GM03348 (cell line): ENCODE measurements at regions not wholly inside any gene's neighbourhood (a gene's known extent, or its start where the extent isn't known, plus 50 kb on each side); places are given as distances from the start of the nearest gene placed in this dataset.
"Not testable (repeated sequence)": the region's sequence is repeated elsewhere in the genome, so short reads cannot be mapped to it uniquely, and the experiment has no call there.

Source experiments
- DNase-seq: peaks from one replicate; pipeline ENCODE4 v3.0.0; 2012; ENCODE audit warnings: low spot score

DNA sequence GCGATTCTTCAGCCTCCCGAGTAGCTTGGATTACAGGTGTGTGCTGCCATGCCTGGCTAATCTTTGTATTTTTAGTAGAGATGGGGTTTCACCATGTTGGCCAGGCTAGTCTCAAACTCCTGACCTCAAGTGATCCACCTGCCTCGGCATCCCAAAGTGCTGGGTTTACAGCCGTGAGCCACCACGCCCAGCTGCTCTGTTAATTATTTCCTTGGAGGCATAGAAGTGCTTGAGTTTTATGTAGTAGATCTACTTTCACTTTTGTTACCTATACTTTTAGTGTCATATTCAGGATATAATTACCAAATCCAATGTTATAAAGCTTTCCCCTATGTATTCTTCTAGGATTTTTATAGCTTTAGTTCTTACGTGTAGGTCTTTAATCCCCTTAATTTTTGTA lies 1093.0 kb downstream of the GATA3 start:
- no peak for DNase-seq

- no peak for DNase-seq
These were observed 1094.6 kb downstream of the GATA3 start for GRCh38 chr10:9149134-9149533.

DNA sequence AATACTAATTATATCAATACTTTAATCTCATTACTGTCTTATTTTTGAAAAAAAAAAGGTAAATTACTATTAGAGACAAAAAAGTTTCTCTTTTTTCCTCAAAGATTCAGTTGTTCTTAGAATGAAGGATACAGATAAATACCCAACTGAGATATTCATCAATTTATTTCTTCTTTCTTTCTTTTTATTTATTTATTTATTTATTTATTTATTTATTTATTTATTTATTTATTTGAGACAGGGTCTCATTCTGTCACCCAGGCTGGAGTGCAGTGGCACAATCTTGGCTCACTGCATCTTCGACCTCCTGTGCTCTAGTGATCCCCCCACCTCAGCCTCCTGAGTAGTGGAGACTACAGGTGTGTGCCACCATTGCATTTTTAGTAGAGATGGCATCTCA lies 1098.6 kb downstream of the GATA3 start:
- DNase-seq = not testable (repeated sequence)

DNA sequence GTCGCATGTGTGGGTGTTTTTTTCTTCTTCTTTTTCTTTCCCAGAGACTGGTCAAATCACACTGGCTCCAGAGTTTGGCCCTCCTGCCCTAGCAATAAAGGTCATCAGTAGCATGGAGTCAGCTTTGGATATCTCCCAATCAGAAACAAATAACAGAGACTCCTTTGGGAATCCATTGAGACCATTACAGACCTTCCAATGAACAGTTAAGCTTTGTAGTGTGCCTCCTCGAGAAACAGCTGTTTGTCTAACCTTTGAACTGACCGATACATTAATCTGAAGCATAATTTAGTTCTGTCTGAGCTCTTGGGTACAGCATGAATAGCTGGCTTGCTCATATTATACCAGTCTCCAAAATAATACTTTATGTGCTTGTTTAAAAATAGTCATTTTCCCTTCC lies 1103.2 kb downstream of the GATA3 start:
- DNase-seq = no peak

- no peak for DNase-seq
These were observed 1104.2 kb downstream of the GATA3 start for GRCh38 chr10:9158675-9159074.

GRCh38 chr10:9160275-9160674 lies 1105.8 kb downstream of the GATA3 start:
- DNase-seq = no peak

DNA sequence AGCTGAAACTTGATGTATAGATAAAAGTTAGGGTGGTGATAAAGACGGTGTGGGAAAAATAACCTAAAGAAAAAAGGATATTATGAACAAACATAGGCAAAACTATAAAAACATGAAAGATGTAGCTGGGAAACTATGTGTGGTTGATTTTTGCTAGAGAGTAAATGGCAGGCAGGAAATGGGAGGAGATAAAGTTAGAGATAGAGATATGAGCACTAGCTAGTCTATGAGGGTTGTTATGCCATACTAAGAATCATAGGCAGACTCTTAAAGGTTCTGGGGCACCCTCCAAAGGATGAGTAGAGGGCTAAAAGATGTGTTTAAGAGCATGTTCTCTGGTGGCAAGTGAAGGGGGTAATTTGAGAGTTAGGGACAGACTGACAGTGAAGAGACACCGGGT lies 1109.2 kb downstream of the GATA3 start:
- no peak for DNase-seq

DNA sequence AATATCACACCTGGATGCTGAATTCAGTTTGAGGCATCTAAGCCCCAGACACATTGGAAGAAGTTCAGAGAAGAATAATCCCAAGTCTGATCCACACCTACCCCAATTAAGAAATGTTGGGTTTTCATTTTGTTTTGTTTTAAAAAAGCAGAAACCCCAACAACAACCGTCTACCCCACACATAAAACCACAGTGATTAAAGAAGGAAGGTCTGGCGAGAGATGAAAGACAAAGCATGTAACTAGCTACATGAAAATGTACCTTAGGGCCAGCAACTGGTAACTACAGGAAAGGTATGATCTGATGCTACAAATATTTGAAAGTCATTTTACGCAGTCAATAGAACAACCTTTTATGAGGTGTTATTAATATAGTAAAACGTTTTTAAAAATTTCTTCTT lies 1112.3 kb downstream of the GATA3 start:
- no peak for DNase-seq

DNA sequence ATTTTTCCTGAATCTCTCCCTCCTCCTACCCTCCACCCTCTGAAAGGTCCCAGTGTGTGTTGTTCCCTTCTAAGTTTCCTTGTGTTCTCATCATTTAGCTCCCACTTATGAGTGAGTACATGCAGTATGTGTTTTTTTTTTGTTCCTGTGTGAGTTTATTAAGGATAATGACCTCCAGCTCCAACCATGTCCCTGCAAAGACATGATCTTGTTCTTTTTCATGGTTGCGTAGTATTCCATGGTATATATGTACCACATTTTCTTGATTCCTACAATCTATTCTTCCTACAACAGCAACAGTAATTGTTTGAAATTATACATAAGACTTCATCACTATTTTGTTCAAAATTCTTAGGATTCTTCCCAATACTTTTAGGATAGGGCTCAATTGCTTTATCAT lies 1117.8 kb downstream of the GATA3 start:
- DNase-seq = no peak

- no peak for DNase-seq
These were observed 1120.7 kb downstream of the GATA3 start for GRCh38 chr10:9175200-9175599.

DNA sequence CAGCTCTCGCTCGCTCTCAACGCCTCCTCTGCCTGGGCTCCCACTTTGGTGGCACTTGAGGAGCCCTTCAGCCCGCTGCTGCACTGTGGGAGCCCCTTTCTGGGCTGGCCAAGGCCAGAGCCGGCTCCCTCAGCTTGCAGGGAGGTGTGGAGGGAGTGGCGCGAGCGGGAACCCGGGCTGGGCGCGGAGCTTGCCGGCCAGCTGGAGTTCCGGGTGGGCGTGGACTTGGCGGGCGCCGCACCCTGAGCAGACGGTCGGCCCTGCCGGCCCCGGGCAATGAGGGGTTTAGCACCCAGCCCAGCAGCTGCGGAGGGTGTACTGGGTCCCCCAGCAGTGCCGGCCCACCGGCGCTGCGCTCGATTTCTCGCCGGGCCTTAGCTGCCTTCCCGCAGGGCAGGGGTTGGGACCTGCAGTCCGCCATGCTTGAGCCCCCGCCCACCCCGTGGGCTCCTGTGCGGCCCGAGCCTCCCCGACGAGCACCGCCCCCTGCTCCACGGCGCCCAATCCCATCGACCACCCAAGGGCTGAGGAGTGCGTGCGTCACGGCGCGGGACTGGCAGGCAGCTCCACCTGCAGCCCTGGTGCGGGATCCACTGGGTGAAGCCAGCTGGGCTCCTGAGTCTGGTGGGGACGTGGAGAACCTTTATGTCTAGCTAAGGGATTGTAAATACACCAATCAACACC lies 1128.9 kb downstream of the GATA3 start:
- DNase-seq = not testable (repeated sequence)

GRCh38 chr10:9188022-9188810 lies 1133.7 kb downstream of the GATA3 start:
- no peak for DNase-seq

- no peak for DNase-seq
These were observed 1135.0 kb downstream of the GATA3 start for GRCh38 chr10:9189448-9189847.

DNA sequence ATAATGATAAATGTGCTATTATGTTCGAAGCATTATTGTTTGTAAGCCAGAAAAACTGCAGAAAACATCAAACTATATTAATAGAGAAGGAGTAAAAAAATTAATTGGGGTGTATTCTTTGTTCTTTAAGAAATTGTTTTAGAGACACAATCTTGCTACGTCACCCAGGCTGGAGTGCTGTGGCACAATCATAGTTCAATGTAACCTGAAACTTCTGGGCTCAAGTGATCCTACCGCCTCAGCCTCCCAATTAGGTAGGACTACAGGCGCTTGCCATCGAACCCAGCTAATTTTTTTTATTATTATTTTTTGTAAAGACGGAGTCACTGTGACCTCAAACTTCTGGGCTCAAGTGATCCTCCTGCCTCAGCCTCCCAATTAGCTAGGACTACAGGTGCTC lies 1138.6 kb downstream of the GATA3 start:
- DNase-seq = no peak

- no peak for DNase-seq
These were observed 1140.9 kb downstream of the GATA3 start for GRCh38 chr10:9195385-9195784.

- DNase-seq = peak; percentile 60
These were observed 1144.1 kb downstream of the GATA3 start for GRCh38 chr10:9198611-9199010.

DNA sequence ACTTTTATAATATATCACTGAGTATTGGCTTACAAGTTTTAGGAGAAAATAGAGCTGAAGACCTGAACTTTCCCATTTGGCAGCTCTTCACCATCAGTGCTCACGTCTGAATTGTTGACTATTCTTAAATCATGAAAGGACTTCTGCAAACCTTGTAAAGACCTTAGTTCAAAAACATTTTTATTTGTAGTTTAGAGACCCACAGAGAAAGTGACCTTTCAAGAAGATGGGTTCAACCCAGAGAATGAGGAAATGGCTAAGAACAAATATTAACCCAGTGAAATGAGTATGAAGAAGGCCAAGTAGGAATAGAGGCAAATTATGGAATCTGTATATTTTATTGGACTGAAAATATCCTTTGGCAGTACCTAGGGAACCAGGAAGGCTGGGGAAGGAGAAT lies 1151.1 kb downstream of the GATA3 start:
- DNase-seq = no peak

GRCh38 chr10:9209105-9209798 lies 1154.8 kb downstream of the GATA3 start:
- DNase-seq = peak; percentile 59

DNA sequence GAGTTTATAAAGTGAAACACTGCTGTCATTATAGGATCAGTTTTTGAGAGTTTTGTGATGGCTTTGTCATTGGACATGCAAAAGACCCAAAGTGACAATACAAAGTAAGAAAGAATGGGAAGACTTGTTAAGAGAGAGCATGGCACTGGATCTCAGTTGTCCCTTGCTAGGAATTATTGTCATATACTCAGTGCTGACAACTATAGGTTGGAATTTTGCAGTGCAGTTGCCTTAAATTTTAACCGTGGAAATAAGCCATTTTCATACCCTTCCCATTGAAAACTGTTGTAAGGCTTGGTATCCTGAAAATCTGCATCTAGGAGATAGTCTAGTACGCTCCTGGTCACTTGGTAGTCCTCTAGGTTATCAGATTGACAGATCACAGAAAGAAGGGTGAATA lies 1156.7 kb downstream of the GATA3 start:
- DNase-seq = peak; percentile 12

DNA sequence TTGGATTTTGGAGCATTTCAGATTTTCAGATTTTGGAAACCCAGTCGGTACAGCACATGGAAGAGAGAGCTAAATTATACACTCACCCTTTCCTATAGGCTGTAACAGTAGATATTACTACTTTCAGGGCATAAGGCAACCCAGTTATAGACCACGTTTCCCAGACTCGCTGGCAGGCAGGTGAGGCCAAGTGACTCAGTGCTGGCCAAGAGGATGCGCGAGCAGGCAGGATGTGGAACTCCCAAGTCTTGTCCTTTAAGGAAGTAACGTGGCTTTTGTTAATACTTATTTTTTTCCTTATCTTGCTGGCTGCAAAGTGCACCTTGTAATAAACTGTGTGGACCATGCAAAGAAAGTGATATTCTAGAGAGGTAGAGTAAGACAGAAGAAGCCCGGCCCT lies 1160.1 kb downstream of the GATA3 start:
- no peak for DNase-seq

DNA sequence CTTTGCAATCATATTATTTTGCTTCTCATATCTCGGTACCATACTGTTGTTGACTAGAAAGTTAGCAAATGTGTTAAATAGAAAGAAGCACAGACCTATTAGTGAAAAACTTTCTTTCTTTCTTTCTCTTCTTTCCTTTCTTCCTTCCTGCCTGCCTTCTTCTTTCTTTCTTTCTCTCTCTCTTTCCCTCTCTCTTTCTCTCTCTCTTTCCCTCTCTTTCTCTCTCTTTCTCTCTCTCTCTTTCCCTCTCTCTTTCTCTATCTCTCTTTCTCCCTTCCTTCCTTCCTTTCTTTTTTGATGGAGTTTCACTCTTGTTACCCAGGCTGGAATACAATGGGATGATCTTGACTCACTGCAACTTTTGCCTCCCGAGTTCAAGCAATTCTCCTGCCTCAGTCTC lies 1160.6 kb downstream of the GATA3 start:
- DNase-seq = no peak

DNA sequence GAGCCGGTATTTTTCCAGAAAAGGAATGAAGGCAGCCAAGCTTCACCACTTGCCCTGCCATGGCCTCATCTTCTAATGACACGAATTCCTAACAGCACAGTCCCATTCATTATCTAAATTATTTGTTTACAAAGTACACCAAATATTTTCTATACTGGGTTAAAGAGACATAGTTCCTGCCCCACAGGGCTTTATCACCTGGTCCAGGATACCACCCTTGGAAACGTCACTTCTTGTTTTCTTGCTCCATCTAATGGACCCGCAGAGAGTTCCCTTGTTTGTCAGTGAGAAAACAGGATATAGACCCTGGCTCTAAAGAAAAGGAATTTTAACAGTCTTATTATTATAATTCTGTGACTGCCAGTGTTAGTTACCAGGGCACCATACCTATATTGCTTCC lies 1165.4 kb downstream of the GATA3 start:
- DNase-seq = no peak

DNA sequence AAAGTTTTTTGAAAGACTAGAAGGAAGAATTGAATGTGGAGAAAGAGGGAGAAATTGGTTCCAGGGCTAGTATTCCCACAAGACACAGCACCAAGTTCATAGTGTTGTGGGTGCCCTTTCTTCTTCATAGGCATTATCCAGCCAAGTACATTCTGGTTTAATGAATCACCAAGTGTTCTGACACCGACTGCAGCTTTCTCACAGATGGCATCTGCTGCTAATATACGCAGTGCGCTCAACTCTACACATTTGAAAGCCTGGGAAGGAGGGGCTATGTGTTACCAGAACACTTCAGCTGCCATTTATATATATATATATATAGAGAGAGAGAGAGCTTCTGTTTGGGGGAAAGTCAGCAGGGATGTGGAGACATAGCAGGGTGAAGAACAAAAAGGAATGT lies 1168.4 kb downstream of the GATA3 start:
- no peak for DNase-seq
